Thyroid gland (tissue), 4 donors: ENCODE measurements at regions not wholly inside any gene's neighbourhood (a gene's known extent, or its start where the extent isn't known, plus 50 kb on each side); places are given as distances from the start of the nearest gene placed in this dataset.

Source experiments
- DNase-seq, 2 donors: peaks; one replicate each; pipeline ENCODE4 v3.0.0-alpha.2; 2019
- H3K27ac ChIP-seq, 3 donors: fragments of 200-600 bp; sonication (generic); 1 replicate in 2 of 3; 2 replicates in 1 of 3; pipeline ENCODE4 v1.5.1; 2016 to 2019; ENCODE audit warnings: mild to moderate bottlenecking in 1 of 3, moderate library complexity in 1 of 3
- H3K27me3 ChIP-seq: fragments of 200-600 bp; sonication (generic); one replicate; pipeline ENCODE4 v1.5.1; 2019
- H3K36me3 ChIP-seq, 2 donors: fragments of 200-600 bp; sonication (generic); one replicate each; pipeline ENCODE4 v1.5.1; 2016 to 2019
- H3K4me1 ChIP-seq, 2 donors: fragments of 200-600 bp; sonication (generic); one replicate each; pipeline ENCODE4 v1.5.1; 2017 to 2019
- H3K4me3 ChIP-seq, 3 donors: fragments of 200-600 bp; sonication (generic); replicated peaks in 1 of 3; 1 replicate in 2 of 3; 2 replicates in 1 of 3; pipeline ENCODE4 v1.5.1; 2016; ENCODE audit warnings: mild to moderate bottlenecking in 1 of 3
- H3K9me3 ChIP-seq: fragments of 200-600 bp; sonication (generic); one replicate; pipeline ENCODE4 v1.5.1; 2017
- POLR2A ChIP-seq, 2 donors: fragments of 450-650 bp; IDR thresholded peaks; one replicate each; pipeline ENCODE4 v1.6.1; 2017; ENCODE audit warnings: antibody characterized with exemption in 2 of 2, mild to moderate bottlenecking in 2 of 2, moderate library complexity in 1 of 2
- WGBS, 2 donors: methylation state at CpG; one replicate each; pipeline ENCODE4 v1.1.5; 2017; 5-methylcytosine and 5-hydroxymethylcytosine counted together
- intact Hi-C: fragments of 100-400 bp; cut with DNase I; formaldehyde crosslinking; loops from one replicate; pipeline ENCODE4 v1.15.1; 2023
- TF ChIP-seq, protein P1 (sequence below), 6 experiments: fragments of 200-600 bp in 3 of 6; fragments of 450-650 bp in 3 of 6; sonication (generic) in 3 of 6; IDR thresholded peaks; one replicate each; pipeline ENCODE4 v1.5.1; 2016 to 2019; ENCODE audit warnings: antibody characterized with exemption in 6 of 6, mild to moderate bottlenecking in 2 of 6, inconsistent platforms in 1 of 6, moderate library complexity in 1 of 6

DNA sequence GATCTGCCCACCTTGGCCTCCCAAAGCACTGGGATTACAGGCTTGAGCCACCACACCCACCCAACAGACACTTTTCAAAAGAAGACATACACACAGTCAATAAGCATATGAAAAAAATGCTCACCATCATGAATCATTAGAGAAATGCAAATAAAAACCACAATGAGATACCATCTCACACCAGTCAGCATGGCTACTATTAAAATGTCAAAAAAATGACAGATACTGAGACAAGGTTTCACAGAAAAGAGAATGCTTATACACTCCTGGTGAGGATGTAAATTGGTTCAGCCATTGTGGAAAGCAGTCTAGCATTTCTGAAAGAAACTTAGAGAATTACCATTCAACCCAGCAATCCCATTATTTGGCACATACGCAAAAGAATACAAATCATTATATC lies 1947.2 kb downstream of the SUCLG1 start:
- Histone ChIP-seq H3K9me3 (no peaks in the 10 kb centered on the region), H3K27me3 (no peaks in the 10 kb centered on the region), H3K4me3 (no peak overlapping the region), H3K4me1 (no peaks in the 10 kb centered on the region), H3K36me3 (no peaks in the 10 kb centered on the region), H3K27ac (no peak overlapping the region)
- 93 to 97% methylated on average over 1 of the region's 1 CpG for WGBS, 2 donors
- no peak for DNase-seq
- TF ChIP-seq POLR2A (IDR thresholded peaks at IDR 0.05): no peak
- TF ChIP-seq, protein P1, sequence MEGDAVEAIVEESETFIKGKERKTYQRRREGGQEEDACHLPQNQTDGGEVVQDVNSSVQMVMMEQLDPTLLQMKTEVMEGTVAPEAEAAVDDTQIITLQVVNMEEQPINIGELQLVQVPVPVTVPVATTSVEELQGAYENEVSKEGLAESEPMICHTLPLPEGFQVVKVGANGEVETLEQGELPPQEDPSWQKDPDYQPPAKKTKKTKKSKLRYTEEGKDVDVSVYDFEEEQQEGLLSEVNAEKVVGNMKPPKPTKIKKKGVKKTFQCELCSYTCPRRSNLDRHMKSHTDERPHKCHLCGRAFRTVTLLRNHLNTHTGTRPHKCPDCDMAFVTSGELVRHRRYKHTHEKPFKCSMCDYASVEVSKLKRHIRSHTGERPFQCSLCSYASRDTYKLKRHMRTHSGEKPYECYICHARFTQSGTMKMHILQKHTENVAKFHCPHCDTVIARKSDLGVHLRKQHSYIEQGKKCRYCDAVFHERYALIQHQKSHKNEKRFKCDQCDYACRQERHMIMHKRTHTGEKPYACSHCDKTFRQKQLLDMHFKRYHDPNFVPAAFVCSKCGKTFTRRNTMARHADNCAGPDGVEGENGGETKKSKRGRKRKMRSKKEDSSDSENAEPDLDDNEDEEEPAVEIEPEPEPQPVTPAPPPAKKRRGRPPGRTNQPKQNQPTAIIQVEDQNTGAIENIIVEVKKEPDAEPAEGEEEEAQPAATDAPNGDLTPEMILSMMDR (IDR thresholded peaks at IDR 0.05): no peak
- intact Hi-C loops: no loop called here

GRCh38 chr2:82508702-82509101 lies 1950.4 kb downstream of the SUCLG1 start:
- intact Hi-C loops: no loop called here
- WGBS, 2 donors: 67 to 93% methylated on average over 1 to 2 of the region's 2 CpGs
- DNase-seq: no peak

DNA sequence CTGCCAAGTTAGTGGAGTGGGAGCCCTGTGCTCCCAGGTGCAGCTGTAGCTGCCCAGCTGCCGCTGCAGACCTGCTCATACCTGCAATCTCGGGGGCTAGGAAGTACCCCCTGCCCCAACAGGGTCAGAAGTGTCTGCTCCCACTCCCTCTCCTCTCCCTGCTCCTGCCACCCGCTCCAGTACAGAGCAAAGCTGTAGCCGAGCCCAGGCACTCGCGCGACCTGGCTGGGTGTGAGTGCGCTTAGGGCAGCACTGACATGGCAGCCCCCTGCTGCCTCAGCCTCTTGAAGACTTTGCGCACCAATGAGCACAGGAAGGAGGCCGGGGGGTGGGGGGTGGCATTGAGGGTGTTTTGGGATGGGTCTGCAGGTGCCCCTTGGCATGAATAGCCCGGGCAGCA lies 1951.4 kb downstream of the SUCLG1 start:
- H3K4me3 ChIP-seq: no peak overlapping the region
- no peak for TF ChIP-seq POLR2A (IDR thresholded peaks at IDR 0.05)
- TF ChIP-seq, protein P1 (IDR thresholded peaks at IDR 0.05): no peak
- no peaks in the 10 kb centered on the region for H3K27me3 ChIP-seq
- 87 to 92% methylated on average over 3 to 7 of the region's 11 CpGs for WGBS, 2 donors
- no peak overlapping the region for H3K27ac ChIP-seq
- no peaks in the 10 kb centered on the region for H3K4me1 ChIP-seq
- intact Hi-C loops: no loop called here
- DNase-seq: no peak
- no peaks in the 10 kb centered on the region for H3K9me3 ChIP-seq
- H3K36me3 ChIP-seq: no peaks in the 10 kb centered on the region

More at GRCh38 chr2:82508702-82509101, 1950.4 kb downstream of the SUCLG1 start:
- H3K36me3 ChIP-seq: no peaks in the 10 kb centered on the region
- TF ChIP-seq, protein P1 (IDR thresholded peaks at IDR 0.05): no peak
- no peak for TF ChIP-seq POLR2A (IDR thresholded peaks at IDR 0.05)
- no peak overlapping the region for H3K27ac ChIP-seq
- no peaks in the 10 kb centered on the region for H3K4me1 ChIP-seq
- no peaks in the 10 kb centered on the region for H3K27me3 ChIP-seq
- no peaks in the 10 kb centered on the region for H3K9me3 ChIP-seq
- no peak overlapping the region for H3K4me3 ChIP-seq

GRCh38 chr2:82501217-82501616 lies 1957.9 kb downstream of the SUCLG1 start:
- WGBS, 2 donors: 84% methylated on average over 4 of the region's 4 CpGs
- Histone ChIP-seq H3K4me1 (no peaks in the 10 kb centered on the region), H3K27me3 (no peaks in the 10 kb centered on the region), H3K27ac (no peak overlapping the region), H3K9me3 (no peaks in the 10 kb centered on the region), H3K4me3 (no peak overlapping the region), H3K36me3 (no peaks in the 10 kb centered on the region)
- DNase-seq: no peak
- no peak for TF ChIP-seq POLR2A (IDR thresholded peaks at IDR 0.05)
- TF ChIP-seq, protein P1 (IDR thresholded peaks at IDR 0.05): no peak
- intact Hi-C loops: no loop called here

DNA sequence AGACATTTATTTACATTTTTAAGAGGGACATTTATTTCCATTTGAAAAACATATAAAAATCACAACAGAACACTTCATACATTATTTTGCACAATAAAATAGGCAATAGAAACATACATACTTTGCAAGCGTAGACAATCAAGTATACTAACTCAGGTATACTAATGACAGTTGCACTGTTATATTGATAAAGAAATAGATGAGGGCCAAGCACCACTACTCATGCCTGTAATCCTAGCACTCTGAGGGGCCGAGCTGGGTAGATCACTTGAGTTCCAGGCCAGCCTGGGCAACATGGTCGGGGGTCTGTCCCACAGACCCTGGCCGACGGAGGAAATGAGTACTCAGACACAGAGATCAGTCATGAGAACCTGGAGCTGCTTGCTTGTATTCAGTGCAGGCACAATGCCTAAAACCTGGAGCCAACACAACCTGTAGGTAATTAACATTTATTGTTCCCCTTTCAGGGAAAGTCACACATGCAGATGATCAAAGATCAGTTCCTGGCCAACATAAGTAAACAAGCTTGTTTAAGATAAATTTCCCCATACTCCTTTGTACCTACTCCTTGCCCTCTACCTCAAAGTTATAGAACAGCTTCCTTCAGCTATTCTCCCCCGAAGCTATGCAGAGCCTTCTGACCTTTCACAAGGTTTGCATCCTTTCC lies 1960.2 kb downstream of the SUCLG1 start:
- Histone ChIP-seq H3K27ac (no peak overlapping the region), H3K4me3 (no peak overlapping the region), H3K36me3 (no peaks in the 10 kb centered on the region), H3K27me3 (no peaks in the 10 kb centered on the region), H3K9me3 (no peaks in the 10 kb centered on the region), H3K4me1 (no peaks in the 10 kb centered on the region)
- TF ChIP-seq, protein P1 (IDR thresholded peaks at IDR 0.05): no peak
- TF ChIP-seq POLR2A (IDR thresholded peaks at IDR 0.05): no peak
- DNase-seq: no peak
- 81 to 89% methylated on average over 3 to 6 of the region's 6 CpGs for WGBS, 2 donors
- intact Hi-C loops: no loop called here
